Stimulated activated CD4-positive, alpha-beta T cell treated with anti-CD3 and anti-CD28 coated beads, Interleukin-1b, Interleukin-23, amount 100 ng/mL, for 4 hours (primary cell): ENCODE measurements at regions not wholly inside any gene's neighbourhood (a gene's known extent, or its start where the extent isn't known, plus 50 kb on each side); places are given as distances from the start of the nearest gene placed in this dataset.
"Not testable (repeated sequence)": the region's sequence is repeated elsewhere in the genome, so short reads cannot be mapped to it uniquely, and the experiment has no call there.

ENCODE experiments used
- DNase-seq, 2 donors: peaks; one replicate each; pipeline ENCODE4 v3.0.0-alpha.2; 2020; ENCODE audit warnings: low read depth in 2 of 2

DNA sequence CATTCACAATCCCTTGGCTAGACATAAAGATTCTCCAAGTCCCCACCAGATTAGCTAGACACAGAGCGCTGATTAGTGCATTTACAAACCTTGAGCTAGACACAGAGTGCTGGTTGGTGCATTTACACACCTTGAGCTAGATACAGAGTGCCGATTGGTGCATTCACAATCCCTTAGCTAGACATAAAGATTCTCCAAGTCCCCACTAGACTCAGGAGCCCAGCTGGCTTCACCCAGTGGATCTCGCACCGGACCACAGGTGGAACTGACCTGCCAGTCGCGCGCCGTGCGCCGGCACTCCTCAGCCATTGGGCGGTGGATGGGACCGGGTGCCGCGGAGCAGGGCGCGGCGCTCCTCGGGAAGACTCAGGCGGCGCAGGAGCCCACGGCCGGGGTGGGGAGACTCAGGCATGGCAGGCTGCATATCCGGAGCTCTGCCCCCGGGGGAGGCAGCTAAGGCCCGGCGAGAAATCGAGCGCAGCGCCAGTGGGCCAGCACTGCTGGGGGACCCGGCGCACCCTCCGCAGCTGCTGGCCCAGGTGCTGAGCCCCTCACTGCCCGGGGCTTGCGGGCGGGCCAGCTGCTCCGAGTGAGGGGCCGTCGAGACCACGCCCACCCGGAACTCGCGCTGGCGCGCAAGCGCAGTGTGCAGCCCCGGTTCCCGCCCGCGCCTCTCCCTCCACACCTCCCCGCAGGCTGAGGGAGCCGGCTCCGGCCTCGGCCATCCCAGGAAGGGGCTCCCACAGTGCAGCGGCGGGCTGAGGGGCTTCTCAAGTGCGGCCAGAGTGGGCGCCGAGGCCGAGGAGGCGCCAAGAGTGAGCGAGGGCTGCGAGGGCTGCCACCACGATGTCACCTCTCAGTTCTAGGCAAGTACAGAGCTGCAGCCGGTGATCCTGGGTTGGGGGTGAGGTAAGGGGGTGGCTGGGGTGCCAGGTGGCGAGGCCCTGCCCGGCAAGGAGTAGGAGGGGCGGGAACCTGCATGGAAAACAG, 773.7 kb upstream of the CITED2 start:
- not testable (repeated sequence) for DNase-seq

DNA sequence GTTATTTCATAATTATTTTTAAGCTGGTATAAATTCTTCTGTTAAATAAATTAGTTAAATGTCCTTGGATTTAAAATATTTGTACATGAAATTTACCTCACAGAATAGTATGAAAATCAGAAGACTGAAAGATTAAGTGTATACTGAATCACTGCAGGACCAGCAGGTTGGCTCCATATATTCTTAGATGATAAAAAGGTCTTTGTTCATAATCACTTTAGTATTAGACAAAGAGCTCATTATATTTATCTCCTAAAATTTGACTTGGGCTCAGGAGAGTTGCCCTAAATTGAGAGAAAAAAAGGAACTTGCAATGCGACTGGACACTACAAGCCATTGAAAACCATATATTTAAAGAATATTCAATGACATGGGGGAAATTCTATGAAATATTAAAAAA, 766.4 kb upstream of the CITED2 start:
- DNase-seq = no peak

DNA sequence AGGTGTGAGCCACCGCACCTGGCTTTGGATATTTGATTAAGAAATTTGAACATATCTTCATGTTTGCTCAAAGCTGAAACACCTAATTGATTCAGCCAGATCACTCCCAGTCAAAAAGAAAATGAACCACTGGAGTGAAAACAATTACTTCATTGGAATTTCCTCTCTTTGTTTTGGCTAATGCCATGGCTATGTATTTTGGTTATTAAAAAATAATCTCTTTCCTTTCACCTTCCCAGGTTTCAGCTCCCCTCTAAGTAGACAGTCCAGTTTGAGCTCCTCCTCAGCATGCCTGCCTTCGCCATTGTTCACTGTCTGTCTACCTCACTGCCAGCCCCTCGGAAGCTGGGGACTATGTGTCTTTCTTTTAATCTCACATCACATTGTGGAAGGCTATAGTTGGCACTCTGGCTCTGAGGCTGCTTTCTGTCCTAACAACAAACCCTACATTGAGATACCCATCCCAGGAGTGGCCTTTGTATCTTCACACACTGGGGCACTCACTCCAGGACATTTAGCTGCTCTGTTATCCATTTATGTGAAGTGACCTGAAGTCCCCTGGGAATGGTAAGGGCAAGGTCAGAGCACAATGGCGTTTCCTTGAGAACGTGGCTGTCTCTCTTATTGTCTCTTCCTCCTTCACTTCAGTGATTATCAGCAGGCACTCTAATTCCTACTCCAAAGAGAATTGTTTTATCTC, 764.0 kb upstream of the CITED2 start:
- no peak for DNase-seq

DNA sequence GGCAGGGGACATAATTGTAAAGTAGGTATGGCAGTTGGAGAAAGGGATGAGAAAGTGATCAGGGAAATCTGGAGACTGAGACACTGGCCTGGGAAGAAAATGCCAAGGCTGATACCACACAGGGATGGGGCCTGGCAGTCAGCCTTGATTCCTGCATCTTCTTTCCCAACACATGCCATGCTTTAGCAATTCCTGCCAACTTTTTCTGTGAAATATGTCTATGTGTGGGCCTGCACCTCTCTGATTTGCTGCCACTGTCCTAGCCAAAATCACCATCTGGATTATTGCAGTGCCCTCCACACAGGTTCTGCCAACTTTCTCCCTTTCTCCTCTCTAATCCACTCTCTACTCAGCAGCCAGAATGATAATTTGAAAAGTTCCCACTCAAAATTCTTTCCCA, 759.8 kb upstream of the CITED2 start:
- DNase-seq = no peak

- DNase-seq = no peak
Observed at GRCh38 chr6:140130074-140130473, 755.6 kb upstream of the CITED2 start.

GRCh38 chr6:140124498-140124897, 750.0 kb upstream of the CITED2 start:
- DNase-seq = no peak

DNA sequence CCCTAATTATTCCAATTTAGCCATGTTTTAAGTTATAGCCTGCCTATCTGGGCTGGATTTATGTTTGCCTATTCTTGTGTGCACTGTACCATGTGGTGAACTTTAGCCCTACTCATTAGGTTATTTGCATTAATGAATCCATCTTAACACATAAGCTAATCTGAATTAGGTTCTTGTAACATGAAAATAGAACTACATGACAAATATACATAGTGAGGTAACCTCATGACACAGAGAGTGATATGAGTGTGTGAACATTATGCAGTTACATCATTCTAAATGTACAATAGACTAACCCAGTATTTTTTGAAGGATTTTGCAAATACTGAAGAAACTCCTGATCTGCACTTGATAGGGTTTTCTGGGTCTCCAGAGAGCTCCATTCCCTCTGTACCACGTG, 733.7 kb upstream of the CITED2 start:
- DNase-seq = no peak

- DNase-seq = no peak
Observed at GRCh38 chr6:140107216-140107615, 732.8 kb upstream of the CITED2 start.

DNA sequence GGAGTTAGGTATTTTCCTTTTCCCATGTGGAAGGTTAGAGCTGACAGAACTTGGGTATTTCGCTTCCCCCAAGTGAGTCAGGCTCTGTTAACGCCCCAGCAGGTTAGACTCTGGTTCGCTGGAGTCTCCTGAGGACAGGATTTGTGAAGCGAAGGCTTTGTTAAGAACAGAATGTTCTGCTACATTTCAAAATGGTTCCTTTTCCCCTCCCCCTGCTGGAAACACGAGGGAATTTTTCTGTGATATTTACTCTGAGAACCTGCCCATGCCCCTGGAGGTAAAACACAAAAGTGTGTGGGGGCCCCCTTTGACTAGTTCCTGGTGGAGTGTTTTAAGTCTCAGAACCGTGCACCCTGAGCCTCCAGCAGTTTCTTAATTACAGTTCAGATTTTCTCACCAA, 731.4 kb upstream of the CITED2 start:
- no peak for DNase-seq

- no peak for DNase-seq
Observed at GRCh38 chr6:140105241-140105640, 730.8 kb upstream of the CITED2 start.

- DNase-seq = no peak
Observed at GRCh38 chr6:140101818-140102217, 727.4 kb upstream of the CITED2 start.

DNA sequence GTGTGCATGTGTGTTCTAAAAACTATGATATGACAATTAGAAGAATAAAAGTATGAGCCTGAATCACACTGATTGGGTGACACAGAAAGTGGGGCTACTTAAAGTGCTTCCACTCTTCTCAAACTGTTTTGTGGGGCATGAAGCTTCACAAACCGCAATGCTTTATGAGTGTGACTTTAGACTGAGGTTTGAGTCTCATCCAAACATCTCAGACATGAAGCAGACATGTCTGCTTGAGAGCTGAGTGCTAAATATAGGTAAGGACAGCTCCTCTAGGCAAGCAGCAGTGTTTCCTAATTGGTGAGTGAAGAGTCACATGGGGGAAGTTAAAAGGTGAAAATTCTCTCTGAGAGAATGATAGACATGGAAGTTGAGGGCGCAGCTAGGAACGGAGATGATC, 726.9 kb upstream of the CITED2 start:
- no peak for DNase-seq

- DNase-seq = no peak
Observed at GRCh38 chr6:140095532-140095931, 721.1 kb upstream of the CITED2 start.

DNA sequence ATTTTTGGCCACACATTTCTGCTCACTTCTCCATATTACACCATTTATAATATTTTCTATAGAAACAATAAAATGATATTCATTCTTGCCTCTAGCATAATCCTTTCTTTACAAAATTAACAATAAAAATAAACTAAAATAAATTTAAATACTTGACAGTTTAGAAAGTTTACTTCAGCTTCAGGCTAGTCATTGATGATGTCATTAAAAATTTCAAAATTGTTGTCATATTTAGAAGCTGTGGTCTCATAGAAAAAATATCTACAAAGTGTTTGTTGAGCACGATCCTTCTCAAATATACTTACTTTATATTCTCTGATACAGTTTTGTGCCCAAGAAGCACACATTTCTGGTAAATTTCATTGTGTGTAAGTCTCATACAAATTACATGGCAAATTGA, 717.4 kb upstream of the CITED2 start:
- DNase-seq = no peak

DNA sequence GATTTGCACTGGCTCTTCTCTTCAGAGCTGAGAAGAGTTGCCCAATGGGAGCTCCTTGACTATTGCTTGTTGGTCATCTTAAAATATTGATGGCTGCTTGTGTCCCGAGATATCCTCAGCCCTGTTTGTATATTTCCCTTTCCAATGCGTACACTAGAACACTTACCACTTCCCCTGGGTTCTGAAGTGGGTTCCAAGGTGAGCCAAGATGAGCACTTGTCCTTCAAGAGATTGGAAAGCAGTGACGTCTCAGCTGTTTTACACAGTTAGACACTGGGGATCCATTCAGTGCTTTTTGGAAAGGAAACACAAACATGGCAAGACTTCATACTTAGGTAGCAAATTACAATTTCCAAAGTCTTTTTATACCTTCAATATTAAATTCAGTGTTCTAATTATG, 716.4 kb upstream of the CITED2 start:
- DNase-seq = no peak

DNA sequence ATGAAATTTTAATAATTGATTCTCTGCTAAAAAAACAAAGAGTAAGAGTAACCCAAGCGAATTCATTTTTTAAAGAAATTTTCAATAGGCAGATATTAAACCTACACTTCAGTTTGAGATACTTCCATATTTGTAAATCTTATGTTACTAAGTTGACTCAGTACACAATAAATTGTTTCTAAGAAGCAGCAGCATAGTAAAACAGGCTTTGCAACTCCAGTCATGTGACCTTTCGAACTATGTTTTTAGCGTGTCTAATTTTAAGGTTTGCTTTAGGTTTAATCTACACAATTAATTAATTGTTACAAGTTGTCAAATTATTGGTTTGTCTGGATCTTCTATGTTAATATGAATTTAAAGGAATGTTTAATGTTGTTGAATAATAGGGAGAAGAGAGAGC, 708.9 kb upstream of the CITED2 start:
- DNase-seq = no peak

- DNase-seq = no peak
Observed at GRCh38 chr6:140082867-140083297, 708.4 kb upstream of the CITED2 start.

DNA sequence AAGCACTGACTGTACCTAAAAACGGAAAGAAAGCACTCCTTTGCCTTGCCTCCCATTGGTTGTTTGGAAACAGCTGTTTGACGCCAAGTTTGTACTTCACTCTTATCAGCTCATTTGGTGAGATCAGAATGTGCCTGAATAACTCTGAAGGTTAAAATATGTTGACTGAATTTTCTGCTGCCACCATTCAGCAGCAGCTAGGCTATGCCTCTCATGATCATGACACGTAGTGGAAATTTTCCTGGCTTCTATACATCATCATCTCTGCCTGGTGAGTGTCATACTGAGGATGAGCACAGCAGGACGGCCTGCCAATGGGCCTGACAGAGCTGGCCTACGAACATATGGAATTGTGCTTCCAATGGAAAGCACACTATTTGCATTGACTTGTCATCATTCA, 704.9 kb upstream of the CITED2 start:
- DNase-seq = no peak

DNA sequence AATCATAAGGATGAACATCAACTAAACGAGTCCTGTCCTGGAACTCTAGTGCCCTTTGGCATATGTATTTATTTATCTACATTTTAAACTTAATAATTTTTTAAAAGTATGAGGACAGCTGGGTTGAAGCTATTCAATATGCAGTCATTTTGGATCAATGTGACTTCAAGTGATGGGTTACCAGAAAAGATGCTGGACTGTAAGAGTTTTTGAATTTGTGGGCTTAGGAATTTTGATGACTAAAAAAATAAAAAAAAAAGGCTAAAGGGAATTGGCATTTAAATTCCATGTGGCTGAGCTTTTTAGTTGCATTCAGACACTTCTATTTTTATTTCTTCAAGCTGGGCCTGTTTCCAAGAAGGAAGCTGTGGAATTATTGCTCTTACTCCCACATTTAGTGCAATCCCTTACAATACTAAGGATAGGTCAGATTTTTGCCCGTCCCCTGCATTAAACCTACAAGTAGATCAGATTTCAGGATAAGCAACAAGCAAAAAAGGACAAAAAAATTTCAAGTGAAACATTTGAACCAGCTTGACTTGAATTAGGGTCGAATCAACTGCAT, 704.2 kb upstream of the CITED2 start:
- DNase-seq = no peak

DNA sequence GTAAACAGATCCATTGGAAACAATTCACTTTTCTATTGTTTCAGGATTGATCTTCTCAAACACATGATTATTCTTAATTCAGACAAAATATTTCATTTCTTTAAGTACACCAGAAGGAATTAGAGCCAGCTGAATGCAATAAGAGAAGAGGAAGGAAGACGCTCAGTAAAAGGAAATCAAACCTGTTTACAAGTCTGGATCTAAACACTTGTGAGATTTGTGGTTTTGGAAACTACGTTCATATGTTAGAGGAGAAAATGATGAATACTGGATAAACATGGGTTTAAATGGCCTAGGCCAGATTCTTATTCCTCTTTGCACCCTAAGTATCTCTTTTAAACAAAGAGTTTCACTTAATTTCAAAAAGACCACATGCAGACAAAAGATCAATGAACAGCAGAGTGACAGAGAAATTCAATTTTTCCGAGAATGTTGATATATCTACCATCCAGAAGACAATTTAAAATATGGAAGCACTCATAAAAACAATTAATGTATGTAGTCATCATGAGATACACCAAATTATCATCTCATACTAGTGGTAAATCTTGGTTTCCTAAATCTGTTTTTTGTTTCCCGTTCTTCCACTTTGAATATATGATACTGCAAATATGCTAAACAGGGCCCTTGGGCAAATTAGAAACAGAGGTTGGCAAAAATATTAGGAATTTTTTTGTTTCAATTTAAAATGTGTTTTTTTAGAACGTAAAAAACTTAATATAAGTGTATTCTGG, 703.5 kb upstream of the CITED2 start:
- DNase-seq = no peak

- DNase-seq = no peak
Observed at GRCh38 chr6:140076105-140076504, 701.7 kb upstream of the CITED2 start.

- DNase-seq = no peak
Observed at GRCh38 chr6:140073456-140073855, 699.0 kb upstream of the CITED2 start.
